ENCODE measurements at regions not wholly inside any gene's neighbourhood (a gene's known extent, or its start where the extent isn't known, plus 50 kb on each side); places are given as distances from the start of the nearest gene placed in this dataset.
"Not testable (repeated sequence)": the region's sequence is repeated elsewhere in the genome, so short reads cannot be mapped to it uniquely, and the experiment has no call there.

DNA sequence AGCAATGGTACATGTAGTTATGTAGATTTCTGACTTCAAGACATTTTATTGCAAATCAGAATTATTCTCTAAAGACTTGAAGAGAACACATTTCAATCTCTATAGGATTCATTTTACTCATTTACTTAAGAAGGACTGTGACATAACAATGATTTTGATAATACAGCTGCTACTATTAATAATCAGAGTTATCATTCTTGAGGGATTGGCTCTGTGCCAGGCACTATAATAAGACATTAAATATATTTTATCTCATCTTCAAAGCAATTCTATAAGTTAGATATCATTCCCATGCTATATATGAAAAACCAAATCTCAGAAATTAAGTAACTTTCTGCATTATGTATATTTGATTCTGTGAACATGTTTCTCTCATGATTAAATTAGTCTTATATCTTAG lies 103.7 kb upstream of the CALCR start:
- TF ChIP-seq EP300 (IDR thresholded peaks at IDR 0.05) = no peak
- intact Hi-C loops (cut with DNase I) = no loop called here
- no peak for DNase-seq

DNA sequence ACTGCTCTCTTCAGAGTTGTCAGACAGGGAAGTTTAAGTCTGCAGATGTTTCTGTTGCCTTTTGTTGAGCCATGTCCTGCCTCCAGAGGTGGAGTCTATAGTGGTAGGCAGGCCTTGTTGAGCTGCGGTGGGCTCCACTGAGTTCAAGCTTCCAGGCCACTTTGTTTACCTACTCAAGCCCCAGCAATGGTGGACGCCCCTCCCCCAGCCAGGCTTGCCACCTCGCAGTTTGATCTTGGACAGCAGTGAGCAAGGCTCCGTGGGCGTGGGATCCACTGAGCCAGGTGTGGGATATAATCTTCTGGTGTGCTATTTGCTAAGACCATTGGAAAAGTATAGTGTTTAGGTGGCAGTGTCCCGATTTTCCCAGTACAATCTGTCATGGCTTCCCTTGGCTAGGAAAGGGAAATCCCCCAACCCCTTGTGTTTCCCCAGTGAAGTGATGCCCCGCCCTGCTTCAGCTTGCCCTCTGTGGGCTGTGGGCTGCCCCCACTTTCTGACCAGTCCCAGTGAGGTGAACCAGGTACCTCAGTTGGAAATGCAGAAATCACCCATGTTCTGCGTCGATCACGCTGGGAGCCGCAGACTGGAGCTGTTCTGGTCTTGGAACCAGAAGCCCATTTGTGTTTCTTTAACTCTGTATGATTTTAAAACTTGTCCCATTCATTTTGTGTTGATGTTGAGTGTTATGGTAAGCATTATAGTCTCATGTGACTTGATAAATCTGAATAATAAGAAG lies 89.2 kb upstream of the CALCR start:
- no peaks in the 10 kb centered on the region for H3K4me1 ChIP-seq (ENCODE audit: insufficient read depth)
- intact Hi-C loops (cut with DNase I) = no loop called here
- TF ChIP-seq, protein P1, sequence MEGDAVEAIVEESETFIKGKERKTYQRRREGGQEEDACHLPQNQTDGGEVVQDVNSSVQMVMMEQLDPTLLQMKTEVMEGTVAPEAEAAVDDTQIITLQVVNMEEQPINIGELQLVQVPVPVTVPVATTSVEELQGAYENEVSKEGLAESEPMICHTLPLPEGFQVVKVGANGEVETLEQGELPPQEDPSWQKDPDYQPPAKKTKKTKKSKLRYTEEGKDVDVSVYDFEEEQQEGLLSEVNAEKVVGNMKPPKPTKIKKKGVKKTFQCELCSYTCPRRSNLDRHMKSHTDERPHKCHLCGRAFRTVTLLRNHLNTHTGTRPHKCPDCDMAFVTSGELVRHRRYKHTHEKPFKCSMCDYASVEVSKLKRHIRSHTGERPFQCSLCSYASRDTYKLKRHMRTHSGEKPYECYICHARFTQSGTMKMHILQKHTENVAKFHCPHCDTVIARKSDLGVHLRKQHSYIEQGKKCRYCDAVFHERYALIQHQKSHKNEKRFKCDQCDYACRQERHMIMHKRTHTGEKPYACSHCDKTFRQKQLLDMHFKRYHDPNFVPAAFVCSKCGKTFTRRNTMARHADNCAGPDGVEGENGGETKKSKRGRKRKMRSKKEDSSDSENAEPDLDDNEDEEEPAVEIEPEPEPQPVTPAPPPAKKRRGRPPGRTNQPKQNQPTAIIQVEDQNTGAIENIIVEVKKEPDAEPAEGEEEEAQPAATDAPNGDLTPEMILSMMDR (IDR thresholded peaks at IDR 0.05) = no peak
- TF ChIP-seq EP300 (IDR thresholded peaks at IDR 0.05) (no peak), POLR2A (IDR thresholded peaks at IDR 0.05) (no peak)
- no peak overlapping the region for H3K27ac ChIP-seq
- no peaks in the 10 kb centered on the region for H3K27me3 ChIP-seq
- no peak for DNase-seq
- H3K9me3 ChIP-seq = no peaks in the 10 kb centered on the region
- WGBS, 3 donors = 89 to 90% (median 89%) methylated on average over 11 of the region's 11 CpGs
- H3K4me3 ChIP-seq = no peak overlapping the region
- H3K36me3 ChIP-seq = no peaks in the 10 kb centered on the region

More for the DNA sequence above, 103.7 kb upstream of the CALCR start:
- Histone ChIP-seq H3K4me1 (ENCODE audit: insufficient read depth) (no peaks in the 10 kb centered on the region), H3K4me3 (no peak overlapping the region), H3K27me3 (no peaks in the 10 kb centered on the region), H3K27ac (no peak overlapping the region), H3K9me3 (no peaks in the 10 kb centered on the region), H3K36me3 (no peaks in the 10 kb centered on the region)

DNA sequence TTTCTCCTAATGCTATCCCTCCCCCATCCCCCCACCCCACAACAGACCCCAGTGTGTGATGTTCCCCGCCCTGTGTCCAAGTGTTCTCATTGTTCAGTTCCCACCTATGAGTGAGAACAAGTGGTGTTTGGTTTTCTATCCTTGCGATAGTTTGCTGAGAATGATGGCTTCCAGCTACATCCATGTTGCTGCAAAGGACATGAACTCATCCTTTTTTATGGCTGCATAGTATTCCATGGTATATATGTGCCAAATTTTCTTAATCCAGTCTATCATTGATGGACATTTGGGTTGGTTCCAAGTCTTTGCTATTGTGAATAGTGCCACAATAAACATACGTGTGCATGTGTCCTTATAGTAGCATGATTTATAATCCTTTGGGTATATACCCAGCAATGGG lies 83.6 kb upstream of the CALCR start:
- intact Hi-C loops (cut with DNase I); H3K36me3 ChIP-seq: not testable (repeated sequence)

DNA sequence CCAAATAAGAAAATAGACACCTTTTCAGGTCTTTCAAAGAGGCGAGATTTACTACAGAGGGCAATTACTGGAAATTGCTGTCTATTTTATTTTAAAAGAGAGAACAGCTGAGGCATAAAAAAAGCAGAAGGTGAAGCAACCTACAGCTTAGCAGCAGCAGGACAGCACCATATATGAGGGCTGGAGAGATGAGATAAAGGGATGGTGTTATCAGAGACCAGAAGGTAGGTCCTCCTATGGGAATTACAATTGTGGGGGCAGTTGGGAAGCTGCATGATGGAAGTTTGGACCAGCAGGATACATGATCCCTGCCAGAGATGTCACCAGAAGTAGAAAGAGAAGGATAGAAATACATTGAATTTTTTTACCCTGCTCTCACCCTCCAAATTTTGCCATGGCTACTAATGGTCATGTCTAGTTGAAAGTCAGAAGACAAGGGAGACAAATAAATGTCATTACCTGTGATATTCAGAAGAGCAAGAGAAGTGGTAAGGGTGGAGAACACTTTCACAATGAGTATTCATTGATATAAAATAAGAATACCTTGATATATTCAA lies 77.2 kb upstream of the CALCR start:
- Histone ChIP-seq H3K4me3 (no peak overlapping the region), H3K36me3 (no peaks in the 10 kb centered on the region), H3K27me3 (no peaks in the 10 kb centered on the region), H3K4me1 (ENCODE audit: insufficient read depth) (no peaks in the 10 kb centered on the region), H3K9me3 (no peaks in the 10 kb centered on the region), H3K27ac (no peak overlapping the region)
- intact Hi-C loops (cut with DNase I) = no loop called here
- TF ChIP-seq POLR2A (IDR thresholded peaks at IDR 0.05) (no peak), EP300 (IDR thresholded peaks at IDR 0.05) (no peak)
- TF ChIP-seq, protein P1 (IDR thresholded peaks at IDR 0.05) = no peak
- no peak for DNase-seq
- 72 to 77% (median 75%) methylated on average over 1 of the region's 1 CpG for WGBS, 3 donors

More for the DNA sequence above, 83.6 kb upstream of the CALCR start:
- H3K4me1 ChIP-seq (ENCODE audit: insufficient read depth); H3K27me3 ChIP-seq; H3K27ac ChIP-seq; H3K9me3 ChIP-seq; DNase-seq; H3K4me3 ChIP-seq: not testable (repeated sequence)
- 88 to 94% (median 93%) methylated on average over 3 of the region's 3 CpGs for WGBS, 3 donors

DNA sequence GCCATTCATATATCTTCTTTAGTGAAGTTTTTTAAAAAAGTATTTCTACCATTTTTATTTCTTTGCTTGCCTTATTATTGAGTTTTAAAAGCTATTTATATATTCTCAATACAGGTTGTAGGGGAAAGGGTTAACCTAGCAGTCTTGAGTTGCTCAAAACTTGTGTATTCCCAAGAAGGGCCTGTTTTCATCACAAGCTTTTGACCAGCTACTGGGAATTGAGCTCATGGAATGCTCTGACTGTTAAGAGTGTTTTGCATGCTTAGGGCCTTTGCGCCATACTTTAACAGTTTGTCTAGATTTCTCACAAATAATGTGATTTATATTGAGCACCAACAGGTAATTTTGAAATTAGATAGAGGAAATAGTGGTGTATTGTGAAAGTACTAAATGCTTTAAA lies 72.0 kb upstream of the CALCR start:
- Histone ChIP-seq H3K9me3 (no peaks in the 10 kb centered on the region), H3K27me3 (no peaks in the 10 kb centered on the region), H3K27ac (no peak overlapping the region), H3K36me3 (no peaks in the 10 kb centered on the region), H3K4me1 (ENCODE audit: insufficient read depth) (no peaks in the 10 kb centered on the region), H3K4me3 (no peak overlapping the region)
- TF ChIP-seq POLR2A (IDR thresholded peaks at IDR 0.05) (no peak), EP300 (IDR thresholded peaks at IDR 0.05) (no peak)
- TF ChIP-seq, protein P1 (IDR thresholded peaks at IDR 0.05) = no peak
- DNase-seq = no peak
- WGBS, 3 donors = 91 to 95% (median 92%) methylated on average over 1 of the region's 1 CpG
- intact Hi-C loops (cut with DNase I) = no loop called here

Data from ovary (tissue), 7 donors.